NCI-H146 (cell line): ENCODE measurements at regions not wholly inside any gene's neighbourhood (a gene's known extent, or its start where the extent isn't known, plus 50 kb on each side); places are given as distances from the start of the nearest gene placed in this dataset.
"Not testable (repeated sequence)": the region's sequence is repeated elsewhere in the genome, so short reads cannot be mapped to it uniquely, and the experiment has no call there.

Source experiments
- DNase-seq: peaks from one replicate; lab custom pipeline; 2025; lab: John Stamatoyannopoulos, UW

DNA sequence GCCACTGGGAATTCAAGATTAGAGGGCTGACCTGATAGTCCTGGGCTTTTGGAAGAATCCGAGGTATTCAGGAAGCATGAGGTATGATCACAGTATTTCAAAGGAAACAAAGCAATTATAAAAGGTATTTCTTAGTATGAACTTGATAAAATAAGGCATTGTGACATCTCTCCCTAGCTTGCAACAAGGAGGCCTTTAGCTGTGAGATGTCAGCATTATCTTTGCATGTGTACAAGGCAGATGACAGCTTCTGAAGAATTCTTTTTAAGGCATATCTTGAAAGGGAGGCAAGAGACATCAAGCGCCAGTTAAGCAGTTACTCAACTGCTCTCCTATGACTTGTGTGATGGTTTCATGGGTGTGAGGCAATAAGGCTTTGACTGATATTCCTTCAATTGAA lies 1123.7 kb downstream of the PLA2G4A start:
- no peak for DNase-seq

DNA sequence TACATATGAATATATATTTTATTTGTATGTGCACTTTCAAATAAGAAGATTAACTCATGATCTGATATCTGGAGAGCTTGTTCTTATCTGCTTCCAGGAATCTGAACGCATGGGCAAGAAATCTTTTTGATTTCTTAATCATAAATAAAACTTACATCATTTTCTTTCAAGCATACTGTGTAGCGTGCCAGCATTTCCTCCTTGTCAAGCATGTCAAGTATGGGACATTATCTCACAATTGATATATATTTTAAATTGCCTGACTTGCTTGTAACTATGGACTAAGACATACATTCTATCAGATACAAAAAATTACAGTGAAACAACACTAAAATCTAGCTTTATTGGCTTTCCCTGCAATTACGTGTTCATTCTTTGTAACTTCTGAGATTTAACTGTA lies 1128.2 kb downstream of the PLA2G4A start:
- no peak for DNase-seq

DNA sequence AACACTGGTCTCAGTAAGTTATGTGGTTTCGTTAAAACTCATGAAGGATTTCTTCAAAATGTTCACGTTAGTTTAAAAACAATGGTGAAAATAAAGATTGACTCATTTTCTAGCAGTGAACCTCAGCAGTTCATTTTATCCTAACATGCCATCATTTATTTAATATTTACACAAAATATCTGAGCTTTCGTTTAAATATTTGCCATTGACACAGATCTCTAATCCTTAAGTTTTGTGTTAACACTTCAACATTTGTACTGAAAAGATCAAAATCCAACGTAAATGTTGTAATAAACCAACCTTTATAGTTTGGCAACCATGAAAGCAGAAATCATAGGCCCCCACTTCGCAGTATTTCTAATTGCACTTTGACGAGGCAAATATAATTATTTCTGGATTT lies 1129.5 kb downstream of the PLA2G4A start:
- DNase-seq, result no peak

DNA sequence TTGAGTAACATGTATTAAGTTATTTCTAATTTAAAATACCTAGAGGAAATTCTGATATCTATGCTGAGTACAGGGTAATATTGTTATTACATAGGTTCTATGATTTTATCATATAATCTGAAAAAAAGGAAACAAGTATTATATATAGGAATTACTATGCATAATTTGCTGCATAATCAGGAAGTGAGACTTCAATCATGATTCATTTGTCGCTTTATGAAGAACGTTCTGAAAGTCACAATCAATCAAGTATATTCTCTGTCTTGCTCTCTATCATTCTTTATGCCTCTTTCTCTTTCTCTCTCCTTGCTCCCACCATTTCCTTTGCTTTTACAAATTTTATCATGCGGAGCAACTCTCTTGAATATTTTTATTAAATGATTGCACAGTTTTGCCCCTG lies 1130.3 kb downstream of the PLA2G4A start:
- DNase-seq, result no peak

DNA sequence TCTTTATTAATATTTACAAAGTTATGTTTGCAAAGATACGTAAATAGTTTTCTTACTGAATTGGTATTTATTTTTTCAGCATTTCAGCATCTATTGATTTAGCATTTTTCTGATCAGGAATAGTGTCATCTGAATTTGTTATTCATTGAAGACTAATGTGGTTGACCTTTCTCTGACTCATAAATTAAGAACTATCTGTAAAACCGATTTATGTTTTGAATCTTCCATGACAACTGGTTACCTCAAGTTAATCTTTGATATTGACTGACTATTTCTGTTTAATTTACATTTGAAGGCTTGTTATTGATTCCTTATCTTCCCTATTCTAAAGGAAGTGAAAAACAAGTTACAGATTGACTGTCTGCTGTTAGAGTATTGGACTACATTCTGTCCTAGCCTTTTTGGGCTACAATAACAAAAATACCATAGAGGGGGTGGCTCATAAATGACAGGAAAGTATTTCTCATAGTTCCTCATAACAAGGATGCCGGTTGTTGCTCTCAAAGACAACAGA lies 1131.4 kb downstream of the PLA2G4A start:
- no peak for DNase-seq

DNA sequence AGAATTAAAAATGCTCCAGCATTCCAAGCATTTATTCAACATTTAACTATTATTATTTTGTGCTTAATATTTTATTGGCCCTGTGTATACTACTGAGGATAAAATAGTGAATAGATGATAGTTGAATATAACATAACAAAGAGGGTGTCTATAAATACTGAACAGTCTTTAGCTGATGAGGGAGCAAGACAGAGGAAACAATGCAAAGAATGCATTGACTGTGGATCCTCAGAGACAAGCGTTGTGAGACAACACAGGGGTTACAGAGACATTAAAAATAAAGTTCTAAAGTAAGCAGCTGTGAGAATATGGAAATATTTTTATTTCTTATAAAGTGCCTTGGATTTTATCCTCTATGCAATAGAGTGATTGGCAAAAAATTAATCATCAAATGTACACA lies 1133.1 kb downstream of the PLA2G4A start:
- DNase-seq, result no peak

DNA sequence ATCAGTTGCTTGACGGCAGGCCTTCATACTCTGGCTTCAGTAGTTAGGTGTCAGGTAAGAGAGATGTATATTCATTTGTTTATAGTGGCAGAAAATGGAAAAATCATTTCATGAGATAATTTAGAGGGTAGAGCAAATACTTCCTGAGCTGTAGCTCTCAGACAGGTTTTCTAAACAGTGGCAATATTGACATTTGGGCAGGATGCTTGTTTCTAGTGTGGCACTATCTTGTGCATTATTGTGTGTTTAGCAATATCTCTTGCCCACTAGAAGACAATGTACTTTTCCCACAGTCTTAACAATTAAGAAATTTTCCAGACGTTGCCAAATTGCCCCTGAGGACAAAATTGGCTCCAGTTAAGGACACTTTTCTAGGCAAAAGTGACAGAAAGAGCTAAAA lies 1143.1 kb downstream of the PLA2G4A start:
- no peak for DNase-seq

DNA sequence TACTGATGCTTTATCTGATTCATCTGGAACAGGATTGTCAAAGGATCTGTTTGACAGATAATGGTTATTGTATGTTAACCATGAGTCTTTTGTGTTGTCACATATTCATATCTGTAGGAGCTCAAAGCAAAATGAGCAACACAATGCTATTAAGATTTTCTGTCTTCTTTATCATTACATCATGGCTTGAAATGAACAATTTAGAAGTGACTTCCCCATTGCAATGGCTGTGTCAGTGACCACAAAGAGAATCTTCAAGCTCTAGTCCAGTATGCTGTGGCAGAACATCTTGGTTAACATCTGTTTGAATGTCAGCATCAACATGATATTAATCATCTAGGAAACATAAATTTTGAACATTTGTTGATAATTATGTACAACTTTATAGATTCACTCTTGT lies 1148.5 kb downstream of the PLA2G4A start:
- no peak for DNase-seq

DNA sequence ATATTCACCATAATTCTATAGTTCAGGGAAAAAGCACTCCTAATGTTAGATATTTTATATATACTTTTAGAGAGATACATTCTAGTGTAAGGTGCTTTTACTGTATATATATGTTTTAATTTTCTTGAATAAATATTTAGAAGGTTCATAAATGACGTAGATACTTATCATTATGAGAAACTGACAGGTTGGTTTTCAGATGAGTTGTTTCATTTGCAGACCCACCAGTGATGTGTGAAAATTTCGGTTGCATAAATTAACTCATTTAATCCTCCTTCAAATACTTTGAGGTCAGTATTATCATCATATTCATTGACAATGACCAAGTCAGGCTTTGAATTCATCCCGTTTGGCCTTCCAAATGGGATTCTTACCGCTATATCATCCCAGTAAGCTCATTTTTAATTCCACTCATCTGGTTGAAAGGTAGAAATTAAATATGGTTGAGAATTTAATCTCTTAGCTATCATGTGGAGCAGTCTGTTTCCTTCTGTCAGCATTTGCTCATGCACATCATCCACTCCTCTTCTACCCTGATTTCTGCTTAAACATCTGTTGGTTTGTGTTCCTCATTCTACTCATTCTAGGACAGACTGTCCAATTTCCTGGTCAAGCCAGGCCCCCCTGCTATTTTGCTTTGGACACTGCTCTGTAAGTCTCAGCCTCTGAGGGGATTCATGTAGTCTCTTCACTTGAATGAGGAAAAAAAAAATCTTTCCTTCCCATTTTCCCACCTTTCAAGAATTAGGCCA lies 1156.6 kb downstream of the PLA2G4A start:
- DNase-seq, result no peak

DNA sequence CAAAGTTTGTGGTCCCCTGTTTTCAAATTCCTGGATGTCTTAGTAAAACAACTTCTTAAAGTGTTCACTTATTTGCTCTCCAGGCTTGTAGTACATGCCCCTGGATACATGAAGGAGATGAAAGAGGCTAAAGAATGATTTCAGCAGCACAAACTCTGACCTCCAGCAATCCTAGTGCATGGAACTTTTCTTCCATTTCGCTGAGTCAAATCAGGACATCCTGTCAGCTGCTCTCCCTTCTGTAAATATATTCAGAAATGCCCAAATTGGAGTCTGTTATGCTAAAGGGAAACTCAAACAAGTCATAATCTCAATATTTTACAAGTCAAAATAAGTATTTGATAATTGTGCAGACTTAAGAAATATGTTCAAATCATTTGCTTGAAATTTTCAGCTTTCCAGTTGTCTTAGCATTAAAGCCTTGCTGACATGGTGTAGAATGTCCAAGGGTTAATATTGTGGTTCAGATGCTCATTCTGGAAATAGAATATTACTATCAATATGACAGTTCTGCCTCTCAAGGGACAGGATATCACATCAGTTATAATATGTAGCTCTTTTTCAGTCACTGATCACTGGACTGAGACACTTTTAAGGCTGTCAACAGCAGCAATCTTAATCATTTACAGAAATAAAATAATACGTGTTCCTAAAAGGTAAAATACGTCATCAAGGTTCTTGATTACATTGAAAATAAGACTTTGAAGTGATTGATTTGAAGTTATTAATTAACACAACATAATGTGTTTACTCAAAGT lies 1157.3 kb downstream of the PLA2G4A start:
- DNase-seq, result no peak

DNA sequence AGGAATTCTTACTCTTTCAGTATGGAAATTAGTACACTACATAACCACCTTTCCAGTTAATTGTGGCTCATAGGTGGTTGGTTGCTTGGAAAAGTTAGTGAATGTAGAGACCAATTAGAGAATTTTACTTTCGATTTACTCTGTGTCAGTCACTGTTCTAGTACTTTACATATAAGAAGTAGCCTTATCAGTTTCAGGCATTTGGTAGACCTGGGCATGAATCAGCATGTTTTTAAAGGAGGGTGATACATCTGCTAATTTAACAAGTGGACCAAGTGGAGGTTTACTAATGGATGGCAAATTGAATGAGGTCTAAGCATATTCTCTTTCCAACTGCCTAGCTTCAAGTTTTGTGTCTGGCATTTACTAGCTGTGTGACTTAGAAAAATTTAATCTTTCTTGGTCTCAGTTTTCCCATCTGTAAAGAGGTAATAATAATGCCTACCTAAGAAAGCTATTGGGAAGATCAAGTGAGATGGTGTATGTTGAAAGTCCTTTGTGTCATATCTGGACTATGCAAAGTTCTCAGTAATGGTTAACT lies 1158.6 kb downstream of the PLA2G4A start:
- no peak for DNase-seq

DNA sequence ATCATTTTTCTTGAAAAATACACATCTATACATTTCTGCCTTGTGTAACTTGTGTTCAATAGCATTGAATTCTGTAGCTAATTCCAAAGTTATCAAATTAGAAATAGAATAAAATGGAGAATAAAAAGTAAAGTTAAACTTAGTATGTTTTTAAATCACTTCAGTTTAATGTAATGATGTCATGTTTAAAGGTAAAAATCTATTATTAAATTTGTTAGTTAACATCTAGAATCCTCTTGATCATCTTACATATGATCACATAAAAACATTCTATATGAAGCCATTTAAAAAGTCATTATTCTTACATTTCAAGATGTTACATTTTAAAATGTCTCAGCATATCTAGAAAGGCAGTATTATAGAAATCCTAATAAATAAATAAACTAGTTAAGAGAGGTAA lies 1163.2 kb downstream of the PLA2G4A start:
- DNase-seq, result no peak

DNA sequence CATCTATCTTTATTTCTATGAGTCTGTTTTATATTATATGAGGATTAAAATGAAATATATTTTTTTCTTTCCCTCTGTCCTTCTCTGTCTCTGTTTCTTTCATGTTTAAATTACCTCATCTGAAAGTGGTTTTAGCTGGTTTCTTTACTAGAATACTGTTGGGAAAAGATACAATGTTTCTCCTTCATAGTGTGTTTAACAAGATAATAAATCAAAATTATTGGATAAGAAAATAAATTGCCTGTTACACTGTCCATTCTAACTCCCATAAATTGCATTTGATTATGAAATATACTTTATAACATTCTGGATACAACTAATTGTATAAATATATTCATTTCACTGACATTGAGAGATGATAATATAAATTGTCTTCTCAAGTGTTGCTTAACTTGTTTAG lies 1168.0 kb downstream of the PLA2G4A start:
- DNase-seq, result no peak

DNA sequence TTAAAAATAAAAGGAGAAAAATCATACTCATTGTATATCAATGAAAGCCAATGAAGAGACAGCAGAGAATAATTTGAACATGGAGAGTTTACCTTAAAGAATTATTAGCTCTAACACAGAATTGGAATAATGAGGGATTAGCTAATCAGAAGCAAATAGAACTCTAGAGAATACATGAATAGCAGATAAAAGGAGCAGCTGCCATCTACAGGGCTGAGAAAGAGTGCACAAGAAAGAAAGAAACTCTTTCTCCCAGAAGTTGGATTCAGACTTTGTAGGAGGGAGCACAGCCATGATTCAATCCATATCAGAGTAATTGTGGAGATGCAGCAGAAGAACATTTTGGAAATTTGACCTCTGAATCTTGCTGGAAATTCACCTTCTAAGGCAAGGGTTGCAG lies 1171.2 kb downstream of the PLA2G4A start:
- no peak for DNase-seq

DNA sequence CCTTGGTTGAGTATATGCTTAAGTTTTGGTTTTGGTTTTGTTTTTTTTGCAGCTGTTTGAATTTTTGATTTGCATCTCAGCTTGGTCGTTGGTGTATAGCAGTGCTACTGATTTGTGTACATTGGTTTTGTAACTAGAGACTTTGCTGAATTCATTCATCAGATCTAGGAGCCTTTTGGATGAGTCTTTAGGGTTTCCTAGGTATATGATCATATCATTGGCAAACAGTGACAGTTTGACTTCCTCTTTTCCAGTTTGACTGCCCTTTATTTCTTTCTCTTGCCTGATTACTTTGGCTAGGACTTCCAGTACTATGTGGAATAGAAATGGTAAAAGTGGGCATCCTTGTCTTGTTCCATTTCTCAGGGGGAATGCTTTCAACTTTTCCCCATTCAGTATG lies 1174.9 kb downstream of the PLA2G4A start:
- not testable (repeated sequence) for DNase-seq

DNA sequence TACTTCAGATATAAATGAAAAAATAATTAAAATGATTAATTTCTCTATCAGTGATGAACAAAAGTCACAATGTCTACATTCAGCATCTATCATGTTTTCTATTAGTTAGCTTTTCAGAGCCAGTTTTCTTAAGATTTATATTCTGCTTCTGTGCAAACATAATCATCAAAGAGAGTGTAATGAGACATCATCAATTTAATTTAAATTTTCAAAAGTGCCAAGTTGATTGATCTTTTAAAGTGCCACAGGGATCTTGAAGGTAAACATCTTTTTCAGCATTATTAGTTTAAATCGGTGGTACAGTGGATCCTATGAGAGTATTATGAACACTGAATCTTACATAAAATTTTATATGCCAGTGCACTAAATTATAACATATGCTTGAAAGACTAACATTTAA lies 1176.1 kb downstream of the PLA2G4A start:
- DNase-seq, result no peak

DNA sequence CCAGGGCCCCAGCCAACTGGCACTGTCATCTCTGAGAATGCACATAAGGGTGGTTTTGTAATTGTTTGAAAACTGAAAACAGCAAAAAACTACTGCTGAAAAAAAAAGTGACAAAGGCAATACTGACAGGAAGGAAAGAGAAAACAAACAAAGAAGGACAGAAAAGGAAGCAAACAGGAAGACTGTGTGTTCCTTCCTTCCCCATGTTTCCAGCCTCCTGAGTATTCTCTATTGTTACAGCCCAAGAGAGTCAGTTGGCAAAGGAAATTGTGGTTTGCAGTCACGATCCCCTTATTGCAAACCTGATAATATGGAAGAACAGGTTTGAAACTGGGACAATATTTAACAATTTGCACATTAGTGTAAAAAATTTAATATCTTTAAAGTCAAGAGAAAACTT lies 1177.6 kb downstream of the PLA2G4A start:
- DNase-seq, result no peak

DNA sequence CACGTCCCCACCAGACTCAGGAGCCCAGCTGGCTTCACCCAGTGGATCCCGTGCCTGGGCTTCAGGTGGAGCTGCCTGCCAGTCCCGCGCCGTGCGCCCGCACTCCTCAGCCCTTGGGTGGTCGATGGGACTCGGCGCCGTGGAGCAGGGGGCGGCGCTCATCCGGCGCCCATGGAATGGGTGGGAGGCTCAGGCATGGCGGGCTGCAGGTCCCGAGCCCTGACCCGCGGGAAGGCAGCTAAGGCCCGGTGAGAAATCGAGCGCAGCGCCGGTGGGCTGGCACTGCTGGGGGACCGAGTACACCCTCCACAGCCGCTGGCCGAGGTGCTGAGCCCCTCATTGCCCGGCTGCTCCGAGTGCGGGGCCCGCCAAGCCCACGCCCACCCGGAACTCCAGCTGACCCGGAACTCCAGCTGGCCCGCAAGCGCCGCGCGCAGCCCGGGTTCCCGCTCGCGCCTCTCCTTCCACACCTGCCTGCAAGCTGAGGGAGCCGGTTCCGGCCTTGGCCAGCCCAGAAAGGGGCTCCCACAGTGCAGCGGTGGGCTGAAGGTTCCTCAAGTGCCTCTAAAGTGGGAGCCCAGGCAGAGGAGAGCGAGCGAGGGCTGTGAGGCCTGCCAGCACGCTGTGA lies 1184.6 kb downstream of the PLA2G4A start:
- peak; percentile 26 for DNase-seq

DNA sequence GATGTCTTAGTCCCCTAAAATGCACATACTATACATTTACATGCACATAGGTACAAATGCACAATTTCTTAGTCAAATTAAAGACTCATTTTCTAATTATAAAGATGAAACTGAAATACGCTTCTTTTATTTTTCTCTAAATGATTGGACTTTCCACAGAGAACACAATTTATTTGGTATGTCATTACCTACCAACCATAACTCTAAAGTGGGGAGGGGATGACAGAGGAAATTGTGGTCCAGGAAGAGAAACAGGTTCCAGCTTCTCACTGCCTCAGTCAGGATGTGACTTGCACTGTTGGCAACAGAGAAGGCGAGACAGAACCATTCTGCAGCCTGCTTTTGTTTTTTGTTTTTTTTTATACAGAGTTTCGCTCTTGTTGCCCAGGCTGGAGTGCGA lies 1189.2 kb downstream of the PLA2G4A start:
- no peak for DNase-seq

DNA sequence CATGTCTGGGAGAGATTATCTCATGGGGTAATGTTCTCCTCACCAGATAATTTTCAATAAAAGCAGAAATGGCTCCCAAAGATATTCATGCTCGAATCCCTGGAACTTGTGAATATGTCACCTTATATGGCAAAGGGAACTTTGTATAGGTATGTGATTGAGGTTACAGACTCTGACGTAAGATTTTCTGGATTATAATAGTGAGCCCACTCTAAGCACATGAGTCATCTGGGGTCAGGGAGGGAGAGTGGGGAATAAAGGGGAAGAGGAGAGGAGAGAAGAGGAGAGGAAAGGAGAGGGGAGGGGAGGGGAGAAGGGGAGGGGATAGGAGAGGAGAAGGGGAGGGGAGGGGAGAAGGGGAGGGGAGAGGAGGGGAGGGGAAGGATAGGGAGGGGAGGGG lies 1193.9 kb downstream of the PLA2G4A start:
- DNase-seq, result no peak

DNA sequence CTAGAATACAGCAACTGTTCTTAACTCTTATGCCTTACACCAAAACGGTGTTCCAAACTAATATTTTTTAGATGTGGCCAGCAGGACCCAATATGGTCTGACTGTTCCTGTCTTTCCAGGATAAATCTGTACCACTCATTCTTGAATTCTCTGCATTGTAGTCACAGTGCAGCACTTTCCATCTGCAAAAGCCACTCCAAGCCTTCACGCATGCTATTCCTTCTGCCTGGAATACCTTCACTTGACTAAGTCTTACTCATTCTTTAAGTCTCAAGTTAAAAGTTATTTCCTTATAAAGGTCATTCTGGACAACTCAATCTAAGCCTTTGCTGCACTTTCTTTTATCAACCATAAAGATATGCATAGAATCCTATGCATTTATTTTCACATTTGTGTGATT lies 1194.5 kb downstream of the PLA2G4A start:
- no peak for DNase-seq

DNA sequence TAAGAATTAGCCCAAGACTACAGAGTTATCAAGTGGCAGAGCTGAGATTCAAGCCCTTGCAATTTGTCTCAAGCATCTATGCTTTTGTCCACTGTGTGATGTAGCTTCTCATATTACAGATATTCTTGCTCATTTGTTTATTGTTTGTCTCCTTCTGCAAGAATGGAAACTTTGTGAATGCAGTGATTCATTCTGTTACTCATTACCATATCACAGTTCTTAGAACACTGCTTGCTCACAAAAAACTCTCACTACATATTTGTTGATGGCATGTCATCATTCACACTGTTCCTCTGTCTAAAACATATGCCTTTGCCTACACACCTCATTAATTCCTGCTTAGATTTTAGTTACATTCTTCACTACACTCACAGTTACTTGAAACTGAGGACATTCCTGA lies 1198.9 kb downstream of the PLA2G4A start:
- no peak for DNase-seq

DNA sequence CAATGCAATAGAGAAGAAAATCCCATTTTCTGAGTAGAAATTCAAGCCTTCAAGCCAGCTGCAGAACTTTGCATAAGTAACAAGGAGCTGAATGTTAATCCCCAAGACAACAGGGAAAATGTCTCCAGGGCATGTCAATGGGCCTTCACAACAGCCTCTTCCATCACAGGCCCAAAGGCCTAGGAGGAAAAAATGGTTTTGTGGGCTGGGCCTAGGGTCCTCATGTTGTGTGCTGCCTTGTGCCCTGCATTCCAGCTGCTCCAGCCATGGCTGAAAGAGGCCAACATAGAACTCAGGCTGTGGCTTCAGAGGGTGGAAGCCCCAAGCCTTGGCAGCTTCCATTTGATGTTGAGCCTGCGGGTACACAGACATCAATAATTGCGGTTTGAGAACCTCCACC lies 1208.8 kb downstream of the PLA2G4A start:
- DNase-seq, result not testable (repeated sequence)
